ENCODE measurements at regions not wholly inside any gene's neighbourhood (a gene's known extent, or its start where the extent isn't known, plus 50 kb on each side); places are given as distances from the start of the nearest gene placed in this dataset.
"Not testable (repeated sequence)": the region's sequence is repeated elsewhere in the genome, so short reads cannot be mapped to it uniquely, and the experiment has no call there.

DNA sequence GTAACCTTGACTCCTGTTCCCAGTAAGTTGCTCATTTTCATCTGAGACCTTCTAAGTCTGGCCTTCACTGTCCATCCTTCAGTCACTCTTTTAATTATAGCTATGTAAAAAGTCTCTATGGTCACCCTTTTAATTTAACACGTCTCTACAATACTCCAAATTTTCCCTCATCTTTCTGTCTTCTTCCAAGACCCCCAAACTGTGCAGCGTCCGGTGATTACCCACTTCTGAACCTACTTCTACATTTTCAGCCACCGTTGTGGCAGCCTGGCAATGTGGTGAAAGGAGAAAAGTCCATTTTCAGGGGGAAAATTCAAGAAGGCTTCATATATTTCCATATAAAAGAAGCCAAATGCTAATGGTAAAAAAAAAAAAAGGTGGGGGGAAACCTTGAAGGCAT, 283.4 kb downstream of the POTED start:
- in situ Hi-C loops (cut with MboI; ENCODE audit: low pct_unique_long_range_greater_than_20kb, low sequenced_read_pairs, unreplicated experiment); DNase-seq (ENCODE audit: low spot score): not testable (repeated sequence)

DNA sequence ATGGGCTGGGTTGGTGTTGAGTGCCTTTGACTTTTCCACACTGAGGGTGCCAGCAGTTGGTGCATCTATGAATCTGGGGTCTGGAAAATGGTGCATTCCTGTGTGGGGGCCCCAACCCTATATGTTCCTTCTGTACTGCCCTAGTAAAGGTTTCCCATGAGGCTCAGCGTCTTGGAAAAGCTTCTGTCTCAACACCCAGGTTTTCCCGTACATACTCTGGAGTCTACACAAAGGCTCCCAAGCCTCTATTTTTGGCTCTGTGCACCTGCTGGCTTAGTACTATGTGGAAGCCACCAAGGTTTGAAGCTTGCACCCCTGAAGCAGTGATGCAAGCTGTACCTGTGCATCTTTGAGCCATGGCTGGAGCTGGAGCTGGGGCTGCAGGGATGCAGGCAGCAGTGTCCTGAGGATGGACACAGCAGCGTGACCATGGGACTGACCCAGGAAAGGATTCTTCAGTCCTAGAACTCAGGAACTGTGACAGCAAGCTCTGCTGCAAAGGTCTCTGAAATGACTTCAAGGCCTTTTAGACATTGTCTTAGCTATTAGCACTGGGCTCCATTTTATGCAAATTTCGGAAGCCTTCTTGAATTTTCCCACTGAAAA, 282.7 kb downstream of the POTED start:
- in situ Hi-C loops (cut with MboI; ENCODE audit: low pct_unique_long_range_greater_than_20kb, low sequenced_read_pairs, unreplicated experiment) = not testable (repeated sequence)

DNA sequence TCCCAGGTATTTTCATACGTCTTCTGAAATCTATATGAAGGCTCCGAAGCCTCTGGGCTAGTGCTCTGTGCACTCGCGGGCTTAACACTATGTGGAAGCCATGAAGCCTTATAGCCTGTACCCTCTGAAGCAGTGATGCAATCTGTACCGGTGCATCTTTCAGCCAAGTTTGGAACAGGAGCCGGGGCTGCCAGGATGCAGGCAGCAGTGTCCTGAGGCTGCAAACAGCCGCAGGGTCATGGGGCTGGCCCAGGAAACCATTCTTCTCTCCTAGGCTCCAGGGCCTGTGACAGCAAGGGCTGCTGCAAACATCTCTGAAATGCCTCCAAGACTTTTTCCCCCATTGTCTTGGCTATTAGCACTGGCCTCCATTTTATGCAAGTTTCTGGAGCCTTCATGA, 279.6 kb downstream of the POTED start:
- DNase-seq (ENCODE audit: low spot score); in situ Hi-C loops (cut with MboI; ENCODE audit: low pct_unique_long_range_greater_than_20kb, low sequenced_read_pairs, unreplicated experiment): not testable (repeated sequence)

More for the DNA sequence above, 282.7 kb downstream of the POTED start:
- DNase-seq (ENCODE audit: low spot score) = not testable (repeated sequence)

DNA sequence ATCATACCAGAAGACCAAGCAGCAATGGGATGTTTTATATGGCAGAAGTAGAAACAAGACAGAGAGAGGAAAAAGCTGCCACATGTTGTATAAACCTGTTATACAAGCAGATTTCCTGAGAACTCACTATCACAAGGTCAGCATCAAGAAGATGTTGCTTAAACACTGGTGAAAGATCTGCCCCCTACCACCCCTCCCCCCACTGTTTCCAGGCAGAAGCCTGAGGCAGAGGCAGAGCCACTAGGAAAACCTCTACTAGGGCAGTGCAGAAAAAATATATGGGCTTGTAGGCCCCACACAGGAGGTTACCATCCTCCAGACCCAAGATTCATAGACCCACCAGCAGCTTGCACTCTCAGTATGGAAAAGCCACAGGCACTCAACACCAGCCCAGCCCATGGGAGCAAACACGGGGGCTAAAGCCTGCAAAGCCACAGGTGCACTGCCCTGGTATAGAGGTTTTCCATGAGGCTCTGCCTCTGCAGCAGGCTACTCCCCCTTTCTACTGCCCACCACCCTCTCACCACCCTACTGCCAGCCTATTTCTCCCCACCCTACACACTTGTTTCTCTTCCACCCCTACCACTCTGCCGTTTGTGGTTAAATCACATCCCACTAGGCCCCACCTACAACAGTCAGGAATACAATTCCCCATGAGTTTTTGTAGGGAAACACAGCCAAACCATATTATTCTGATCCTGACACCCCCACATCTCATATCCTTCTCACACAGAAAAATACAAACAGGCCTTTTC, 274.2 kb downstream of the POTED start:
- in situ Hi-C loops (cut with MboI; ENCODE audit: low pct_unique_long_range_greater_than_20kb, low sequenced_read_pairs, unreplicated experiment); DNase-seq (ENCODE audit: low spot score): not testable (repeated sequence)

DNA sequence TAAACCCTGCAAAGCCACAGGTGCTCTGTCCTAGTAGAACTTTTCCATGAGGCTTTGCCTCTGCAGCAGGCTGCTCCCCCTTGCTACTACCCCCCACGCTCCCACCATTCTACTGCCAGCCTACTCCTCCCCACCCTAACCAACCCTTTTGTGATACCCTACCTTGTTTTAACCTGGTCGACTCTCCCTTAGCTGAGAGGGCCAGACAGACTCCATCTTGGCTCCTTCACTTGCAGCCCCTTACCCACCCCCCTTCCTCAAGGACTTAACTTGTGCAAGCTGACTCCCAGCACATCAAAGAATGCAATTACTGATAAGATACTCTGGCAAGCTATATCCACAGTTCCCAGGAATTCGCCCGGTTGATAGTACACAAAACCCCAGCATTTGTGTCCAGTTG, 267.9 kb downstream of the POTED start:
- DNase-seq (ENCODE audit: low spot score); in situ Hi-C loops (cut with MboI; ENCODE audit: low pct_unique_long_range_greater_than_20kb, low sequenced_read_pairs, unreplicated experiment): not testable (repeated sequence)

DNA sequence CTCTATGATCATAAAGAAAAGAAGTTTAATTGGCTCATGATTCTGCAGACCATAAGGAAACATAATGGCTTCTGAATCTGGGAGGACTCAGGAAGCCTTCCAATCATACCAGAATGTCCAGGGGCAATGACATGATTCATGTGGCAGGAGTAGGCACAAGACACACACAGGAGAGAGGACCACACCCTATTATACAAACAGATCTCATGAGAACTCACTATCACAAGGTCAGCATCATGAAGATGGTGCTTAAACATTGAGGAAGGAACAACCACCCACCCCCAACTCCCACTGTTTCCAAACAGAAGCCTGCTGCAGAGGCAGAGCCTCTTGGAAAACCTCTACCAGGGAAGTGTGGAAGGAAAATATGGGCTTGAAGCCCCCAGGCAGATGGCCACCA, 267.4 kb downstream of the POTED start:
- in situ Hi-C loops (cut with MboI; ENCODE audit: low pct_unique_long_range_greater_than_20kb, low sequenced_read_pairs, unreplicated experiment); DNase-seq (ENCODE audit: low spot score): not testable (repeated sequence)

DNA sequence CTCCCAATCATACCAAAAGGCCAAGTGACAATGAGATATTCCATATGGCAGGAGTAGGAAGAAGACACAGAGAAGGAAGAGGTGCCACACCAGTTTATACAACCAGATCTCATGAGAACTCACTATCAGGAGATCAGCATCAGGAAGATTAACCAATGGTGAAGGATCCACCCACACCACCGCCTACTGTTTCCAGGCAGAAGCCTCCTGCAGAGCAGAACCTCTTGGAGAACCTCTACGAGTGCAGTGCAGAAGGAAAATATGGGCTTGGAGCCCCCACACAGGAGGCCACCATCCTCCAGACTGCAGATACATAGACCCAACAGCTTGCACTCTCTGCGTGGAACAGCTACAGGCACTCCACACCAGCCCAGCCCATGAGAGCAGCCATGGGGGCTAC, 264.4 kb downstream of the POTED start:
- DNase-seq (ENCODE audit: low spot score); in situ Hi-C loops (cut with MboI; ENCODE audit: low pct_unique_long_range_greater_than_20kb, low sequenced_read_pairs, unreplicated experiment): not testable (repeated sequence)

DNA sequence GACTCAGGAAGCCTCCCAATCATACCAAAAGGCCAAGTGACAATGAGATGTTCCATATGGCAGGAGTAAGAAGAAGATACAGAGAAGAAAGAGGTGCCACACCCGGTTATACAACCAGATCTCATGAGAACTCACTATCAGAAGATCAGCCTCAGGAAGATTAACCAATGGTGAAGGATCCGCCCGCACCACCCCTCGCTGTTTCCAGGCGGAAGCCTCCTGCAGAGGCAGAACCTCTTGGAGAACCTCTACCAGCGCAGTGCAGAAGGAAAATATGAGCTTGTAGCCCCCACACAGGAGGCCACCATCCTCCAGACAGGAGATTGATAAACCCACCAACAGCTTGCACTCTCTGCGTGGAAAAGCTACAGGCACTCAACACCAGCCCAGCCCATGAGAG, 245.1 kb downstream of the POTED start:
- no peak for DNase-seq (ENCODE audit: low spot score)
- TF ChIP-seq, protein P1, sequence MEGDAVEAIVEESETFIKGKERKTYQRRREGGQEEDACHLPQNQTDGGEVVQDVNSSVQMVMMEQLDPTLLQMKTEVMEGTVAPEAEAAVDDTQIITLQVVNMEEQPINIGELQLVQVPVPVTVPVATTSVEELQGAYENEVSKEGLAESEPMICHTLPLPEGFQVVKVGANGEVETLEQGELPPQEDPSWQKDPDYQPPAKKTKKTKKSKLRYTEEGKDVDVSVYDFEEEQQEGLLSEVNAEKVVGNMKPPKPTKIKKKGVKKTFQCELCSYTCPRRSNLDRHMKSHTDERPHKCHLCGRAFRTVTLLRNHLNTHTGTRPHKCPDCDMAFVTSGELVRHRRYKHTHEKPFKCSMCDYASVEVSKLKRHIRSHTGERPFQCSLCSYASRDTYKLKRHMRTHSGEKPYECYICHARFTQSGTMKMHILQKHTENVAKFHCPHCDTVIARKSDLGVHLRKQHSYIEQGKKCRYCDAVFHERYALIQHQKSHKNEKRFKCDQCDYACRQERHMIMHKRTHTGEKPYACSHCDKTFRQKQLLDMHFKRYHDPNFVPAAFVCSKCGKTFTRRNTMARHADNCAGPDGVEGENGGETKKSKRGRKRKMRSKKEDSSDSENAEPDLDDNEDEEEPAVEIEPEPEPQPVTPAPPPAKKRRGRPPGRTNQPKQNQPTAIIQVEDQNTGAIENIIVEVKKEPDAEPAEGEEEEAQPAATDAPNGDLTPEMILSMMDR (IDR thresholded peaks at IDR 0.05; ENCODE audit: extremely low read depth, insufficient read depth, missing control alignments) = no peak
- in situ Hi-C loops (cut with MboI; ENCODE audit: low pct_unique_long_range_greater_than_20kb, low sequenced_read_pairs, unreplicated experiment) = no loop called here

DNA sequence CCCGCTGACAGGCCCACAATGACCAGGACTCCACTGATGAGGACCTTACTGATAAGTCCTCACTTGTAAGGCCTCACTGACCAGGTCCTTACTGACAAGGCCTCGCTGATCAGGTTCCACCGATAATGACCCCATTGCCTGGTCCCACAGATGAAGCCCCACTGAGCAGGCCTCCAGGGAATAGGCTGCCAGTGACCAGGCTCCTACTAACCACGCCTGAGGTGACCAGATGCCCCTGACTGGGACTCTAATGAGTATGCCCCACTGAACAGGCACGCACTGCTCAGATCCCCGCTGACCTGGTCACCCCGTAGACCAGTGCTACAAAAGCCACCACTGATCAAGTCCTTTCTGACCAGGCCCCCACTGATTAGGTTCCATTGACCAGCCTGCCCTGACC, 241.2 kb downstream of the POTED start:
- DNase-seq (ENCODE audit: low spot score); in situ Hi-C loops (cut with MboI; ENCODE audit: low pct_unique_long_range_greater_than_20kb, low sequenced_read_pairs, unreplicated experiment): not testable (repeated sequence)

DNA sequence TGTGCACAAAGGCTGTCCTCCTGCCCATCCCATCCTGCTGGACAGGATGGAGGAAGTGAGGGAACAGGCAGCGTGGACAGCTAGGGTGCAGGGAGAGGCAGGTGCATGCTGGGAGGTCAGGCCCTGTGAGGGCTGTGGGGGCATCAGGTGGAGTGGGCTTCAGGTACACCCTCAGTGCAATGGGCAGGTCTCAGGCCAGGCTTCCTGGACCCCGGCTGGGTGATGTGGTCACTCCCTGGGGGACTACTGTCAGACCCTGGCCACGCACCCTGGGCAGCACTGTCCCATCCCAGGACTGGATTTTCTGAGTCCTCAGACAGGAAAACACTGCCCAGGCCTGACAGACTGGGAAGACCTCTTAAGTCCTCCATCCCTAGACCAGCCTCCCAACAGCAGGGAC, 239.9 kb downstream of the POTED start:
- in situ Hi-C loops (cut with MboI; ENCODE audit: low pct_unique_long_range_greater_than_20kb, low sequenced_read_pairs, unreplicated experiment); DNase-seq (ENCODE audit: low spot score): not testable (repeated sequence)

DNA sequence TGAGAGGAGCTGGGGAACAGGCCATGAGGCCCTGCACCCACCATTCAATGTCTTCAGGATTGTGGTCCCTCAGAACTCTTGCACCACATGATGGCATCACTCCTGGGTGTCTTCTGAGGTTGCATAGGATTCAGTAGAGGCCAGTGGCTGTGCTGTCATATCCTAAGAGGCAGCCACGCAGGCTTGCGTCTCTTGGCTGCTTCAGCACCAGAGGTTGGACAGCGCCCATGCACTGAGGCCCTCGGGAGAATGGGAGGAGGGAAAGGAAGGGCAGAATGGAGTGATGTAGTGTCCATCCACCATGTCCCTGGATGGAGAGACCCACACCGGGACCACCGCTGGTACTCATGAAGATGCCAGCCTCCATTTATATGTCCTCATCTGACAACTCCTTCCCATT, 237.1 kb downstream of the POTED start:
- in situ Hi-C loops (cut with MboI; ENCODE audit: low pct_unique_long_range_greater_than_20kb, low sequenced_read_pairs, unreplicated experiment); DNase-seq (ENCODE audit: low spot score): not testable (repeated sequence)

DNA sequence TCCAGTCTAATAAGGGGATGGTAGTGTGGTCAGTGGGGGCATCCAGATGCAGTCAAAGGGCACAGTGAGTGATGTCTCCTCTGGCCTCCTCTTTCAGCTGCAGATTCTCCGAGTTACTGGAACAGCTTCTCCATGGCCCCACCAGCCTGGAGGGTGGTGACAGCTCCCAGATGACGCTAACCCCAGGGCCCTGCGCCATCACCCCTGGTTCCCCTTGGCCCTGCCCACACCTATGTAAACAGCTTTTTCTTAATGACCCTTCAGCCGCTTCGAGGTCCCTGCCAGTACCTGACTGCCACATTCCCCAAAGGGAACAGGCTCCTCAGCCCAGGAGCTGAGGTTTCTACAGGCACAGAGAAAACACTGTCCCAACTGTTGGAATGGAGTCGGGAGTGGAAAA, 235.0 kb downstream of the POTED start:
- in situ Hi-C loops (cut with MboI; ENCODE audit: low pct_unique_long_range_greater_than_20kb, low sequenced_read_pairs, unreplicated experiment); DNase-seq (ENCODE audit: low spot score): not testable (repeated sequence)

DNA sequence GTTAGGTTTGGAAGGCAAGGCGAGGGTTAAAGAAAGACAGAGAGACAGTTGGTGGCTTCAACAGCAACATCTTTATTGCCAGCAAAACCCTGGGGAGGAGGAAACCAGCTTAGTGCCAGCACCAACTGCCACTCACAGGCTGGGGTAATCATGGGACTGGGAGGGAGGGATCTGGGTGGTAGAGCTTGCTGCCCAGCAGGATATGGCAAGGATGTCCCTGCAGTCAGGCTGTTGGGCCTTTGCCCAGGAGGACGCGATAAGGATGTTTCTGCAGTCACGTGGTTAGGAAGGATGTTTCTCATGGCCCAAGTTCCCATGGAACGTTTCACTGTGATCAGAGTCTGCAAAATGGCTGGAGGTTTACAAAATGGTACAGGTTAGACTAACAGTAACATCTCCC, 233.5 kb downstream of the POTED start:
- in situ Hi-C loops (cut with MboI; ENCODE audit: low pct_unique_long_range_greater_than_20kb, low sequenced_read_pairs, unreplicated experiment); DNase-seq (ENCODE audit: low spot score): not testable (repeated sequence)

DNA sequence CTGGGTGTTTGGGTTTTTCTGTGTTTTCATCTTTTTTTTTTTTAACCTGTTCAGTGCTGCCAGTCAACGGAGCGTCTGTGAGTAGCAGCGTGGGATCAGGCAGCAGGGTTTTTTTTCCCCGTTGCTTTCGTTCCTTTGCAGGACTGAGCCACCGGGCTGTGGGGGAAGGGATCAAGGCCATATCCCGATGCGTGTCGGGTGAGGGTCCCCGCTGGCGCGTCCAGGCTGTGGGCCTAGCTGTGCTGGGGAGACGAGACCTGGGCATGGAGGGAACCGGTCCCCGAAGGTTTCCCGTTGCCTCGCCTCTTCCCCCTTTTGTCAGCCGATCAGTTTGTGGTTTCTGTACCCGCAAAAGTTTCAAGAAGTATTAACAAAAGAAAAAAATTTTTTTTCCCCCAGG, 218.1 kb downstream of the POTED start:
- DNase-seq (ENCODE audit: low spot score); in situ Hi-C loops (cut with MboI; ENCODE audit: low pct_unique_long_range_greater_than_20kb, low sequenced_read_pairs, unreplicated experiment): not testable (repeated sequence)

All from GM13977 (cell line).